ENCODE measurements at regions not wholly inside any gene's neighbourhood (a gene's known extent, or its start where the extent isn't known, plus 50 kb on each side); places are given as distances from the start of the nearest gene placed in this dataset.

DNA sequence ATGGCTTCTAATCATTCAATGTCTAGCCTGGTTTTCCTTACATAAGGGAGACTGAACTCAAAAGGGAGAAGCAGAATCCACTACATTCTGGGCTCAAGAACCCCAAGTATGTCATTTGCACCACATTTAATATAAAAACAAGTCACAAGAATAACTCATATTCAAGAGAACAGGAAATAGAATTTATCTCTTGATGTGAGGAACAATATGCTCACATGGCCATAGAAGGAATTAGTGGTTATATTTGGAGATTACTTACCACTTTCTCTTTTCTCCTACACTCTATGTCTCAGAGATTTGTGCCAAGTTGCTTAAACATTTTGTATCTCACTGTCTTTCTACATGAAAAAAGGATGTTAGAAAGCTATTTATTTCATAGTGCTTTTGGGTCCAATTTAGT is 922.6 kb upstream of the PABPC4L start:
- H3K4me3 ChIP-seq, result no peak overlapping the region
- H3K4me2 ChIP-seq, result no peak overlapping the region
- H3K27me3 ChIP-seq, result no peaks in the 10 kb centered on the region
- no peaks in the 10 kb centered on the region for H3K9me2 ChIP-seq (replicated peaks; ENCODE audit: insufficient read depth)
- no peaks in the 10 kb centered on the region for H3K36me3 ChIP-seq (replicated peaks; ENCODE audit: insufficient read depth, low read depth)
- no peaks in the 10 kb centered on the region for H3K9me3 ChIP-seq (ENCODE audit: low read depth)
- H3K4me1 ChIP-seq (ENCODE audit: insufficient read depth), result no peaks in the 10 kb centered on the region
- DNase-seq (ENCODE audit: low spot score), result no peak
- no peaks in the 10 kb centered on the region for H3K79me2 ChIP-seq
- no peak for TF ChIP-seq EZH2phosphoT487 (IDR thresholded peaks at IDR 0.05; ENCODE audit: low read depth, severe bottlenecking, unreplicated experiment)
- TF ChIP-seq CTCF (IDR thresholded peaks at IDR 0.05; ENCODE audit: poor library complexity), result no peak
- TF ChIP-seq EZH2 (IDR thresholded peaks at IDR 0.05; ENCODE audit: borderline replicate concordance), result no peak
- H4K20me1 ChIP-seq (ENCODE audit: insufficient read depth, poor library complexity, severe bottlenecking), result no peaks in the 10 kb centered on the region
- no peak overlapping the region for H3K27ac ChIP-seq
- no peak overlapping the region for H2AFZ ChIP-seq

DNA sequence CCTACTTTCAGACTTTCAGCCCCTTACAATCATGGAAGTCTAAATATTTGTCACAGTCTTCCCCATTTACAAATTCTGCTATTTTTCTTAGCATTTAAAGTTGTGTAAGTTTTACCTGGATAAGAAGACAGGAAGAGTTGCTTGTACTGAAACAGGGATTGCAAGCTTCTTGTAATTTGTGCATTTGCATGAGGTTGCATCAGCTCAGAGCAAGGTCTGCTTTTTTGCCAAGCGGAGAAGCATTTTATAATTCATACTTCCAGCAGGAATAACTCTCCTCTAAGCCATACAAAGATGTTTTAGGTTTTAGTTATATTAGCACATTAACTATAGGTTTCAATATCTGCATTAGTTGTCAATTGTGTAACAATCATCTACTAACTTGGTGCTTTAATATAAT is 922.0 kb upstream of the PABPC4L start:
- no peak overlapping the region for H2AFZ ChIP-seq
- H3K4me2 ChIP-seq, result no peak overlapping the region
- H3K4me3 ChIP-seq, result no peak overlapping the region
- no peaks in the 10 kb centered on the region for H3K27me3 ChIP-seq
- no peak overlapping the region for H3K27ac ChIP-seq
- no peaks in the 10 kb centered on the region for H3K79me2 ChIP-seq
- no peaks in the 10 kb centered on the region for H3K9me3 ChIP-seq (ENCODE audit: low read depth)
- WGBS (ENCODE audit: low lambda C conversion rate, missing lambda C conversion rate), result 100% methylated on average over 1 of the region's 1 CpG
- H3K36me3 ChIP-seq (replicated peaks; ENCODE audit: insufficient read depth, low read depth), result no peaks in the 10 kb centered on the region
- TF ChIP-seq EZH2 (IDR thresholded peaks at IDR 0.05; ENCODE audit: borderline replicate concordance), result no peak
- no peak for TF ChIP-seq CTCF (IDR thresholded peaks at IDR 0.05; ENCODE audit: poor library complexity)
- TF ChIP-seq EZH2phosphoT487 (IDR thresholded peaks at IDR 0.05; ENCODE audit: low read depth, severe bottlenecking, unreplicated experiment), result no peak
- no peaks in the 10 kb centered on the region for H3K9me2 ChIP-seq (replicated peaks; ENCODE audit: insufficient read depth)
- no peaks in the 10 kb centered on the region for H3K4me1 ChIP-seq (ENCODE audit: insufficient read depth)
- H4K20me1 ChIP-seq (ENCODE audit: insufficient read depth, poor library complexity, severe bottlenecking), result no peaks in the 10 kb centered on the region
- no peak for DNase-seq (ENCODE audit: low spot score)

GRCh38 chr4:135122457-135122856 is 920.9 kb upstream of the PABPC4L start:
- no peaks in the 10 kb centered on the region for H3K9me3 ChIP-seq (ENCODE audit: low read depth)
- no peaks in the 10 kb centered on the region for H3K4me1 ChIP-seq (ENCODE audit: insufficient read depth)
- H3K79me2 ChIP-seq, result no peaks in the 10 kb centered on the region
- no peaks in the 10 kb centered on the region for H3K36me3 ChIP-seq (replicated peaks; ENCODE audit: insufficient read depth, low read depth)
- WGBS (ENCODE audit: low lambda C conversion rate, missing lambda C conversion rate), result 51% methylated on average over 2 of the region's 2 CpGs
- H3K4me2 ChIP-seq, result no peak overlapping the region
- no peak overlapping the region for H3K4me3 ChIP-seq
- no peaks in the 10 kb centered on the region for H3K27me3 ChIP-seq
- no peak for TF ChIP-seq CTCF (IDR thresholded peaks at IDR 0.05; ENCODE audit: poor library complexity)
- no peak for TF ChIP-seq EZH2 (IDR thresholded peaks at IDR 0.05; ENCODE audit: borderline replicate concordance)
- no peak for TF ChIP-seq EZH2phosphoT487 (IDR thresholded peaks at IDR 0.05; ENCODE audit: low read depth, severe bottlenecking, unreplicated experiment)
- DNase-seq (ENCODE audit: low spot score), result no peak
- H3K9me2 ChIP-seq (replicated peaks; ENCODE audit: insufficient read depth), result no peaks in the 10 kb centered on the region
- no peak overlapping the region for H2AFZ ChIP-seq
- no peak overlapping the region for H3K27ac ChIP-seq
- no peaks in the 10 kb centered on the region for H4K20me1 ChIP-seq (ENCODE audit: insufficient read depth, poor library complexity, severe bottlenecking)

DNA sequence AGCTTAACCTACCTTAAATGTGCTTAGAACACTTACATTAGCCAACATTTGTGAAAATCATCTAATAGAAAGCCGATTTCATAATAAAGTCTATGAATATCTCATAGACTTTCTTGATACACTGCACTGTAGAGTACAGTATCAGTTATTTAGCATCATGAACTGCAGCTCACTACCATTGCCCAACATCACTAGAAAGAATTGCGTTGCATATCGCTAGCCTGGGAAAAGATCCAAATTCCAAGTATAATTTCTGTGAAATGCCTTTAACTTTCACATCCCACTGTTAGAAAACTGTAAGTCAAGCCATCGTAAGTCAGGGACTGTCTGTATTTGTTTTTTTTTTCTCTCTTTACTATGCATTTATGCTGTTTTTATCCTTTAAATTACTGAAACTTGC is 918.6 kb upstream of the PABPC4L start:
- H3K4me2 ChIP-seq, result no peak overlapping the region
- no peaks in the 10 kb centered on the region for H4K20me1 ChIP-seq (ENCODE audit: insufficient read depth, poor library complexity, severe bottlenecking)
- H3K79me2 ChIP-seq, result no peaks in the 10 kb centered on the region
- TF ChIP-seq CTCF (IDR thresholded peaks at IDR 0.05; ENCODE audit: poor library complexity), result no peak
- no peak for TF ChIP-seq EZH2phosphoT487 (IDR thresholded peaks at IDR 0.05; ENCODE audit: low read depth, severe bottlenecking, unreplicated experiment)
- no peak for TF ChIP-seq EZH2 (IDR thresholded peaks at IDR 0.05; ENCODE audit: borderline replicate concordance)
- no peak for DNase-seq (ENCODE audit: low spot score)
- no peaks in the 10 kb centered on the region for H3K9me3 ChIP-seq (ENCODE audit: low read depth)
- no peak overlapping the region for H3K4me3 ChIP-seq
- H3K27me3 ChIP-seq, result no peaks in the 10 kb centered on the region
- H2AFZ ChIP-seq, result no peak overlapping the region
- no peaks in the 10 kb centered on the region for H3K36me3 ChIP-seq (replicated peaks; ENCODE audit: insufficient read depth, low read depth)
- H3K4me1 ChIP-seq (ENCODE audit: insufficient read depth), result no peaks in the 10 kb centered on the region
- H3K27ac ChIP-seq, result no peak overlapping the region
- no peaks in the 10 kb centered on the region for H3K9me2 ChIP-seq (replicated peaks; ENCODE audit: insufficient read depth)
- 87% methylated on average over 4 of the region's 4 CpGs for WGBS (ENCODE audit: low lambda C conversion rate, missing lambda C conversion rate)
